Stimulated activated CD8-positive, alpha-beta memory T cell treated with anti-CD3 and anti-CD28 coated beads, Interleukin-12 subunit alpha, Interleukin-12 subunit beta, amount 100 ng/mL, for 24 hours (primary cell): ENCODE measurements at regions not wholly inside any gene's neighbourhood (a gene's known extent, or its start where the extent isn't known, plus 50 kb on each side); places are given as distances from the start of the nearest gene placed in this dataset.

Experiments
- DNase-seq: peaks from one replicate; pipeline ENCODE4 v3.0.0-alpha.2; 2020; ENCODE audit errors: extremely low read depth

DNA sequence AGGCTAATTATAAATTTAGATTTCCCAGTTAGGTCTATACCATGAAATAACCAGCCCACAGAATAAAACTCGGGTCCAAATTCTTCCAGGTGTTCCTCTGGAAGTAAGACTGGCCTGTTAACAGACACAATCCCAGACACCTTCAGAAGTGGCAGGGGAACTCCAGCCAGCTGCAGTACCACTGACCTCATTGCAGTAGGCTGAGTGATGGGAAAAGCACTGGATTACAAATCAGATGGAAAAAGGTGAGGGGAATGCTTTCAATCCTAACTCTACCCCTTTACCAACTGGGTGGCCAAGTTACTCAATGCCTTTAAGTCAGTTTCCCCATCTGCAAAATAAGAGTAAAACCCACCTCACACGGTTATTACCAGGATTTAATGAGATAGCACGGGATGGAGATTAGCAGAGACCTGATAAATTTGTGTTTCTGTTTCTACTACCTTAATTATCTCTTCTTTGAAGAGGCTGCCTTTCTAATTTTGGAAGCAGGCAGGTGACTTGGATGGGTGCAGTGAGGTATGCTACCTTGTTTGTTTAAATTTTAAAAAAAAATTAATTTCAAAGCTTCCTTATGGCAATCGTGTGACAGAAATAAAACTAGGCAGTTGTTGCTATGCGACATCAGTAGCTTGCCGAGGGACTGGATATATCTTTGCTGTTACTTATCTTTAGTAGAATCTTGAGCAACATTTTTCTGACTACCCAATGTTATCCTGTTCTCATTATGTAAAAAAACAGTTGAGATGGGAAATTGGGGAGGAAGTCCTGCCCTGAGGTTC lies 167.3 kb upstream of the GRIN2B start:
- no peak for DNase-seq

DNA sequence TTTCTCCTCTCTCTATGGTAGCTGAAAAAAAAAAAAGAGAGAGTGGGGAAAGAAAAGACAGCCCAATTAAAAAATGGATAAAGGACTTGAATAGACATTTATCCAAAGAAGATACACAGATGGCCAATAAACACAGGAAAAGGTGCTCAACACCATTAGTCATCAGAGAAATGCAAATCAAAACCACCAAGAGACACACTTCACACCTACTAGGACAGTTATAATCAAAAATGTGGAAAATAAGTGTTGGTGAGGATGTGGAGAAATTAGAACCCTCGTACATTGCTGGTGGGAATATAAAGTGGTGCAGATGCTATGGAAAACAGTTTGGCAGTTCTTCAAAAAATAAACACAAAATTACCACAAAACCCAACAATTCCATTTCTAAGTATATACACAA lies 172.4 kb upstream of the GRIN2B start:
- DNase-seq = no peak

GRCh38 chr12:14156606-14157005 lies 175.2 kb upstream of the GRIN2B start:
- DNase-seq = no peak

DNA sequence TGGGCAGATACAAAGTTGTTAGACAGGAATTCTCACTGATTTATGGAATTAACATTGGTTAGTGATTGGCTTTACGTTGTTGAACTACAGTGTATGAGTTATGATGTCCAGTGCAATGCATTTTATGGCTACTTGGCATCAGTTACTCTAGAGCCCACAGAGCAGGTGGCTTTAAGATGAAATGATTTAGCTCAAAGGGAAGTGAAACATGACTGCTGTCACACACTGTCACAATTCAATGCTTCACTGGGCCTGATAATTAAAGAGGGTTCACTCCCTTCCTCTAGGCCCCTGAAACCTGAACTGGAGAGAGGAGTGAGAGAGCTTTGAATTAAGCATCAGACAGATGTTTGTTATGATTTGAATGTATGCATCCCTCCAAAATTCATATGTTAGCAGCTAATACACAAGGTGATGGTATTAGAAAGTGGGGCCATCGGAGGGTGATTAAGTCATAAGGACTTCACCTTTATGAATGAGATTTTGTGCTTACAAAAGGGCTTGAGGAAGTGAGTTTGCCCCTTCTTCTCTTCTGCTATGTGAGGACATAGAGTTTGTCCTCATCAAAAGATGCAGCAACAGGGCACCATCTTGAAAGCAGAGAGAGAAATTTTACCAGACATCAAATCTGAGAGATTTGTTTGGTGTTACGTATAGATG lies 175.8 kb upstream of the GRIN2B start:
- DNase-seq = no peak

DNA sequence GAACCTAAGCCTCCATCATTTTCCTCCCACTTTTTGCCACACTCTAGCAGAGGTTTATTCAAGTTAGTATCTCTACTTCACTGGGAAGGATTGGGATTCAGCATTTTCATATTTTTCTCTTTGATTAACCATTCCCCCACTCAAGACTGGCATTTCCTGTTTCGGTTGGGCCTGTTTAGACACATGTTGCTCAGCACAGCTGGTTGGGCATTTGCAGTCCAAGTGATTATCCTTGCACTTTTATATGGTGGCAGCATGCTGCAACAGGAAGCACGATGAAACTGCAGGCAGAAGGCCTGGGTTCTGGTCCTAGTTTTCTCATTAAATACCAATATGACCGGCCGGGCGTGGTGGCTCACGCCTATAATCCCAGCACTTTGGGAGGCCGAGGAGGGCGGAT lies 182.9 kb upstream of the GRIN2B start:
- DNase-seq = no peak

DNA sequence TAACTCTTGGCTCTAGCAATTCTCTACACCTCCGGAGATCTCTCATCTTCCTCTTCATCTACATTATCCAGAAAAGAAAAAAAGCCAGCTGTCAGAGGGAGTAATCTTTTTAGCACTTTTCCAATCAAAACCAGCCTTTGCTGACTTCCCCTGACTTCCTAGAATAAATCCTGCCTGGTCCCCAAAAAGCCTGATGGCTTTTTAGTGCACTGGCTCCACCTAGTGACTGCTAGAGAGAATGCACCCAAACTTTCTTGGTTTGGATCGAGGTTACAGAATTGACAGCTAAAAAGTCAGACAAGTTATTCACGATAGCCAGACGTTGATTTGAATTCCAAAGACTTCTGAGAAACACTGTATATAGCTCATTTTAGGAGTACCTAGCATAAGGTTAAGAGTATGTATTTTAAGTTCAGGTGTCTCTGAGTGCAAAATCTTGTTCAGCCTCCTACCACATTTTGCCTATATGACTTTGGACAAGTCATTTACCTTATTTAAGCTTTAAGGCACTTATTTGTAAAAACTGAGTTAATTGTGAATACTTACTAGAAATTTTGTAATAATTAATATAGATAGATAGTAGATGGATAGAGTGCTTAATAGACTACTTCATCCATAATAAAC lies 185.7 kb upstream of the GRIN2B start:
- no peak for DNase-seq

DNA sequence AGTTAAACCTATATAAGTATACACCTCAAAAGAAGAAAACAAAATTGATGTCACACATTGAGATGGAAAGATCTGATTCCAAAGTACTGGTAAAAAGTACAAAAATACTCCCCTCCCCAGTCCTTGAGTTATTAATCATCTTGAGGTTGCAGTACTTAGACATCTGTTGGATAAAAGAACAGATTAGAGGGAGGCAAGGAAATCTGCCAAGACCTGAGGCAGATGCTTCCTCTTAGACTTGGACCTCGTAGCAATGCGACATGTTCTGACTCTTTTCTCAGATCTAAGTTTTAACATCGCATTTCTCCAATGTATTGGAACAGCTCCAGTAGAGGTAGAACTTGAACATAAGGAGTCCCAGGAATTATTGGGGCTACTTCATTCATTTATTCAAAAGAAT lies 187.9 kb upstream of the GRIN2B start:
- DNase-seq = no peak

DNA sequence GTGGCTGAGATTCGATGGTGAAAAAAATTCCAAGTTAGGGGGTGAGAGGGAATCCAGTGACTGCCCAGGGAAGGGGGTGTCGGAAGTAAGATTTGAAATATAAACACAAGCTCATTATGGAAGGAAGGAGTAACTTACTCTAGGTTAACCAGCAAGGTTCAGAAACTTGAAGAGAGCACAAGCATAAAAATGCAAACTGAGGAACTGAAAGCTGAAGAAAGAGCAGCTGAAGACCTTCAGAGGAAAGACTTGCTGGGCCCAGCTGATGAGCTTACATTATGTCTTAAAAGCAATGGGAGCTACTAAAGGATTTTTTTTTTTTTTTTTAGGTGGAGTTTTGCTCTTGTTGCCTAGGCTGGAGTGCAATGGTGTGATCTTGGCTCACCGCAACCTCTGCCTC lies 189.7 kb upstream of the GRIN2B start:
- DNase-seq = no peak

GRCh38 chr12:14175206-14175605 lies 190.3 kb upstream of the ATF7IP start:
- DNase-seq = no peak

DNA sequence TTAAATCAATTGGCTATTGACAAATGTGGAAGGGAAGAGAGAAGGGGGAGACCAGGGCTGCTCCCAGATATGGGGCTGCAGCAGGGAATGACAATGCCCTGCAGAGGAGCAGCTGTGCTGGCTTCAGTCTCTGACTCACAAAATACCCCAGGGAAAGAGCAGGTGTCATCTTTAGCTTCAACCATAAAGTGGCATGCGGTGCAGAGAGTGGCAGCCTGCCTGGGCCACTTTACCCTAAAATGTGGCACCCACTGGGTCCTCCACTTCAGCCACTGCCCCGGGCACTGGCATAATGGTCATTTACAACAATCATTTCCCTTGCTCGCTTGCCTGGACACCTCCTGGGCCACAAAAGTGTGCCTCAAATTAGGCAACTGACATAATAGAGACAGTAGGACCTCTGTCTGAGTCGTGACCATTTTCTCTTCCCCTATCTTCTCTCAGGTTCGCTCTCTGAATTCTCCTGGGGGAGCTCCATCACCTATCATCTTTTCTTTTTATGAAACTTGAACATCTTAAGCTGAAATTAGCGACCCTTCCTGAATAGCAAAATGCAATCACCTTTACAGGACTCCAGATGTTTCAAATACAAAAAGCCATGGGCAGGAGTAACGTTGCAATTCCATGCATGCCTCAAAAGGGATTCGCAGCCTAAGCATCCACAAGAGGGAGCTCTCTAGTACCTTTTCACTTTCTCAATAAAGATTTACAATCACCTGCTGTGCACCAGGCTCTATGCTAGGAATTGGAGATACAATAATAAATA lies 179.9 kb upstream of the ATF7IP start:
- DNase-seq = no peak

GRCh38 chr12:14186193-14186502 lies 179.3 kb upstream of the ATF7IP start:
- DNase-seq = no peak

- no peak for DNase-seq
Measured at GRCh38 chr12:14187002-14187401, 178.5 kb upstream of the ATF7IP start.

DNA sequence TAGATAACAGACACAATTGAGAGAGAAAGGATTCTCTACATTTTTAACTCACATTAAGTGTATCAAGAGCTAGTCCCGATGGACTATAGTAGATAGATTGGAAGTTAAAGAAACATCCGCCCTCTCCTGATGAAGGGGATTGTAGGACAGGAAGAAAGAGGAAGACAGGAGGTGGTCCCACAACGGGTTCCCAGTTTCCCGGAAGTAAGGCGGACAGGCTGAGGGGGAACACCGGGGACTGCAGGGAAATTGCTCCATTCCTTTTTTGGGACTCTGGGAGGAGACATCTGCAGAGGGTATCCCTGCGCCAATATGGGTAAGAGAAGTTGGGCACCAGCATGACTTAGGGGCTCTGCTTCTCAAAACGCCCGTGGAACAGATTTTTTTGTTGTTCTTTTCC lies 177.5 kb upstream of the ATF7IP start:
- DNase-seq = no peak

DNA sequence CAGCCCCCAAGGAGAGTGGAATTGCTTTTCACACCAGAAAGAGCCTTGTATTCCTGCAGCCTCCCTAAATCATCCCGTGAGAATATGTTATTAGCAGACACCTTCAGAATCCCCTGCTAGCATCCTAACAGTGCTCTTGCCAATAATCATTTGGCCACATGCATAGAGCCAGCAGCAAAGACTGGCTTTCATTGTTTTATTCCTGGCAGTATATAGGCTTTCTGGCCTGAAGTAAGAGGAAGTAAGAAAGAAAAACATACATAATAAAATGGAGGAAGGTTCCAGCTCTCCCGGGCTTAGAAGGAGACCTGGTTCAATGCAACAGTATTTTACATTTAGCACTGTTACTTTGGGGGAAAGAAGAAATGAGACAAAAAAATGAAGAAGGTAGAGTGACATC lies 176.7 kb upstream of the ATF7IP start:
- DNase-seq = no peak

DNA sequence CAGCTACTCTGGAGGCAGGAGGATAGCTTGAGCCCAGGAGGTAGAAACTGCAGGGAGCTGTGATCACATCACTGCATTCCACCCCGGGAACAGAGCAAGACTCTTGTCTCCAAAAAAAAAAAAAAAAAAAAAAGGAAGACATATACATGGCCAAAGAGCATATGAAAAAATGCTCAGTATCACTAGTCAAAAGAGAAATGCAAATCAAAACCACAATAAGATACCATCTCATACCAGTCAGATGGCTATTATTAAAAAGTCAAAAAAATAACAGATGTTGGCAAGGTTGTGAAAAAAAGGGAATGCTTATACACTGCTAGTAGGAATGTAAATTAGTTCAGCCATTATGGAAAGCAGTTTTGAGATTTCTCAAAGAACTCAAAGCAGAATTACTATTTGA lies 174.8 kb upstream of the ATF7IP start:
- DNase-seq = no peak

- DNase-seq = no peak
Measured at GRCh38 chr12:14191612-14192011, 173.9 kb upstream of the ATF7IP start.

DNA sequence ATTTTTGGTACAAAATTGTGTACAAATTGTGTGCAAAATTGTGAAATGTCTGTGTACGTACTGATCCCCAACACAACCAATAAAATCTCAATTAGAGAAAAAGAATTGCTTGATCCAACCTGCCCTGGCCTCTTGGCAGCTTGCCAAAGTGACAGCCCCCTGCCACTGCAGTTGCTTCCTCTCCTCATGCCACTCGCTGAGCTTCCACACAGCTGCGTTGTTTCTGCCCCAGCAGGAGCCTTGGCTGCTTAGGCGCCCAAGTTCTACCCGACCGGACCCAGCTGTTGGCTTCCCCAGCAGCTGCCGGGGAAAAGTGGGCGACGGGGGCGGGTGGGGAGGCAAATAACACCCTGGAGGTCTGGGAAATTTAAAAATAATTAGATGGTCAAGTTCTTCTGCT lies 171.8 kb upstream of the ATF7IP start:
- DNase-seq = no peak

- no peak for DNase-seq
Measured at GRCh38 chr12:14194572-14194971, 170.9 kb upstream of the ATF7IP start.

DNA sequence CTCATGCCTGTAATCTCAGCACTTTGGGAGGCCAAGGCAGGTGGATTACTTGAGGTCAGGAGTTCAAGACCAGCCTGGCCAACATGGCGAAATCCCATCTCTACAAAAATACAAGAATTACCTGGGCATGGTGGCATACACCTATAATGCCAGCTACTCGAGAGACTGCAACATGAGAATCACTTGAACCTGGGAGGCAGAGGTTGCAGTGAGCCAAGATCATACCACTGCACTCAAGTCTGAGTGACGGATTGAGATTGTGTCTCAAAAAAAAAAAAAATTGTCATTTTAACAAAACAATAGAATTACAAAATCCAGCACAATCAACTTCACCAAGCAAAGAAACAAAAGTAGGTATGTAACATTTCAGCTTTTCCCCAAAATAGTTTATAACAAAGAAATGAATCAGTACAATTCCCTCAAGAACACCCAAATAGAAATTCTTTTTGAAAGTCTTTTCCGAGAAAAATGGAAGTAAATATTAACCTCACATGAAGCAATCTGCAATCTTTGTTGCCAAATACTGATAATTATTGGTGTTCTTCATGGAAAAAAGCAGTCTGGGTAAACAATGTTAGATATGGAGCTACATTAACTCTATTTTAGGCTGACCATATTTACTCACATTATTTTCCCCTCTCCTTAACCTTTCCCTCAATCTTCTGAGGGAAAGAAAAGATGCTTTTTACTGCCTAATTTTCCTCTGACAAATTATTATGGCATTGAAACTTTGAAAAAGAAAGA lies 165.9 kb upstream of the ATF7IP start:
- no peak for DNase-seq

GRCh38 chr12:14200598-14200997 lies 164.9 kb upstream of the ATF7IP start:
- no peak for DNase-seq

DNA sequence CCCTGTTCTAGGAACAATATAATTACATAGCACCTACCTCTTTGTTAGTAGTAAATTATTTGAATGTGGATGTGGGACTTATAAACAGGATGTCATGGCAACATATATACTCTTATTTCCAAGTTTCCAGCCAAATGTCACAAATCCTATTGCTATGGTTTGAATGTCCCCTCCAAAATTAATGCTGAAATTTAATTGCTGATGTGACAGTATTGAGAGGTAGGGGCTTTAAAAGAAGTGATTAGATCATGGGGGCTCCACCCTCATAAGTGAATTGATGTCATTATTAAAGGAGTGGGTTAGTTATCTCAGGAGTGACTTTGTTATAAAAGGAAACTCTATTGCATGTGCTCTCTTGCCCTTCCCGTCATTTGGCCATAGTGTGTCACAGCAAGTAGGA lies 164.2 kb upstream of the ATF7IP start:
- no peak for DNase-seq
